Epithelial cell of prostate (primary cell): ENCODE measurements at regions not wholly inside any gene's neighbourhood (a gene's known extent, or its start where the extent isn't known, plus 50 kb on each side); places are given as distances from the start of the nearest gene placed in this dataset.
"Not testable (repeated sequence)": the region's sequence is repeated elsewhere in the genome, so short reads cannot be mapped to it uniquely, and the experiment has no call there.

Experiments
- DNase-seq: peaks from one replicate; pipeline ENCODE4 v3.0.0-alpha.2; 2011; ENCODE audit warnings: low read depth, low spot score
- H3K27ac ChIP-seq: fragments of 450-650 bp; 2 replicates; pipeline ENCODE4 v1.5.1; 2017; ENCODE audit warnings: mild to moderate bottlenecking

DNA sequence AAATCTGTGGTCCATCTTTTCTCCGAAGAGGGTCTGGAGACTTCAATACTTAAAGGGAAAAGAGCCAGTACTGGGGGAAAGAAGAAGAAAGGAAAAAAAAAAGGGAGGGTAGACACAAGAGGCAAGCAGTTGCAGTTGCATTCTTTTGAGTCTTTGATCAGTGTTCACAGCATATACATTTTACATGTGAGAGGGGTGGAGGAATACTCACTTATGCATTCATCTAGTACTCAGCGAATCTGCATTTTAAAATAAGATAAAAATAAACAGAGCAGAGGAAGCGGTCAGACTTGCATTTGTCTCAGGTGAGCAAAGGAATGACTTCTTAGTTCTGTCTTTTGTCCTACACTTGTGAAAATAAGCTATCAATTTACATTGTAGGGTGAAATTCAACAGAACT, 275.6 kb downstream of the SLC7A11 start:
- no peak for DNase-seq
- H3K27ac ChIP-seq = no peak overlapping the region

- peak overlapping the region; percentile 84 for H3K27ac ChIP-seq
- peak; percentile 78 for DNase-seq
These were observed 281.1 kb downstream of the SLC7A11 start for GRCh38 chr4:137961051-137961438.

DNA sequence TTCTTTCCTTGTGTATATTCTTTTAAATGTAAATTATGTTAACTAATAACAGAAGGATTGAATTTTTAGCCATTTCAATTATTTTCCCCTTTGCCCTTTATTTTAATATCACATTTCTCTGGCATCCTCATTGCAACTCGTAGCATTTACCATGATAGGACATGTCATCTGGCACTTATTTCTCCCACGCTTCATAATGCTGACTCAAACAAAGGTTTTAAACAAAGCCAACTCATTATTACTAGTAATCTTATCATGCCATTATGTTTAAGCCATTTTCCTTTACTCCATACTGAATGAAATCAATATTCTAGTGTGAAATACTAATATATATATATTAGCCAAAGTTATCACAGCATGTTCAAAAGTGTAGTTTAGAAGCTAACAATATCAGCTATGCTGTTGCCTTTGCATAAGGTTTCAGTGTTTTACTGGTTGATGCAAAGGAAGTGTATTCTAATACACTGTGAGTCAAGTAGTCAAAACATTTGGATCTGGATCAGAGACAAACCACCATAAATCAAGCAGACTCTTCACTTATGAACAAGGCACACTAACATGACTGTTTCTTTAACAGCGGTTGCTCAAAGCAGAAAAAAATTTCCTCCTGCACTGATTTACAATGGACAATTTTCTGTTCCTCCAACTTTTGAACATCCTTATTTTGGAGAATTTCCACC, 281.6 kb downstream of the SLC7A11 start:
- H3K27ac ChIP-seq = peak overlapping the region; percentile 84
- DNase-seq = peak; percentile 54

- DNase-seq = no peak
- no peak overlapping the region for H3K27ac ChIP-seq
These were observed 284.3 kb downstream of the SLC7A11 start for GRCh38 chr4:137957806-137958205.

DNA sequence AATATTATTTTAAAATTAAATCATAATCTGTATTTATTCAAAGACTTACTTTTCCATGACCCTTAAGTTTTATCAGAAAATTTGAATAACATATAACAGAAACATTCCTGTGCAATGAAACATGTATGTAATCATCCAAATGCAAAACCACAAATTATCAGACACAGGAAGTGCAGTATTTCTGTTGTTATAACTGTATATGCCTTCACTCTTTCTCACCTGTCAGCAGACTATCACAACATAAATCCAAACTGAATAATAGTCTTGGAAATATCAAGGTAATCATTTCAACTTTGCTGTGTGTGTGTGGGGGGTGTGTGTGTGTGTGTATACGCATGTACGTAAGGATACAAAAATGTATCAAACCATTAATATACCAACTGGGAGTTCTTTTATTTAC, 285.9 kb downstream of the SLC7A11 start:
- DNase-seq = peak; percentile 2
- H3K27ac ChIP-seq = peak overlapping the region; percentile 36

GRCh38 chr4:137955595-137955994, 286.6 kb downstream of the SLC7A11 start:
- no peak for DNase-seq

DNA sequence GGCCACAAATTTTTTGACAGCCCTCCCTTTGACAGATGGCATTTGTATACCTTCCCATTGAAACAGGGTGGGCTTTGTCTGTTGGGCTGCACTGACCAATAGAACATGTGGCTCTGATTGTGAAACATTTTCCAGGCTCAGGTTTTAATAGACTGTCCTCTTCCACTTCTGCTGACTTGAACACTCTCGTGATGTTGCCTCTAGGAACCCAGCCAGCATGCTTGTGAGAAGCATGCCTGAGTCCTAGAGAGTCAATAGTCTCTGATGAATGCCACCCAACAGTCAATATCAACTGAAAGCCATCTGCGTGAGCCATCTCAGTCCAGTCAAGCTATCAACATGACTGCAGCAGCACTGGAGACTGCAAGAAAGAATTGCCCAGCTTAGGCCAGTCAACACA, 290.0 kb downstream of the SLC7A11 start:
- no peak for DNase-seq
- H3K27ac ChIP-seq = no peak overlapping the region

More at GRCh38 chr4:137955595-137955994, 286.6 kb downstream of the SLC7A11 start:
- peak overlapping the region; percentile 36 for H3K27ac ChIP-seq

DNA sequence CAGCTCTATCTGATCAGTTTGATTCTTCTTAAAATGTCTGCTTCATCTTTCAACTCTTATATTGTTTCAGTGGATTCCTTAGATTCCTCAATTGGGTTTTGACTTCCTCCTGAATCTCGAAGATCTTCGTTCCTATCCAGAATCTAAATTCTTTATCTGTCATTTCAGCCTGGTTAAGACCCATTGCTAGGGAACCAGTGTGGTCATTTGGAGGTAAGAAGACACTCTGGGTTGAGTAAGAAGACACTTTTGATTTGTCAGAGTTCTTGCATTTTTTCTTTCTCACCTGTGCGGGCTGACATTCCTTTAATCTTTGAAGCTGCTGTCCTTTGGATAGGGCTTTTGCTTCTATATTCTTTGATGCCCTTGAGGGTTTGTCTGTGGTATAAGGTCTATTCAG, 291.9 kb downstream of the SLC7A11 start:
- DNase-seq = no peak
- H3K27ac ChIP-seq = no peak overlapping the region

DNA sequence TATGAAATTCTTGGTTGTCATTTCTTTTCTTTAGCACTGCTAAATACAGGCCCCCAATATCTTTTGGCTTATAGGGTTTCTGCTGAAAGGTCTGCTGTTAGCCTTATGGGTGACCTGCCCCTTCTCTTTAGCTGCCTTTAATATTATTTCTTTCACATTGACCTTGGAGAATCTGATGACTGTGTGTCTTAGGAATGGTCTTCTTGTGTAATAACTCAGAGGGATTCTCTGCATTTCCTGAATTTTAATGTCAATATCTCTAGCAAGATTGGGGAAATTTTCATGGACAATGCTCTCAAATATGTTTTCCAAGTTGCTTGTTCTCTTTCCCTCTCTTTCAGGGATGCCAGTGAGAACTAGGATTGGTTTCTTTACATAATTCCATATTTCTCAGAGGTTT, 292.4 kb downstream of the SLC7A11 start:
- DNase-seq = no peak
- no peak overlapping the region for H3K27ac ChIP-seq

DNA sequence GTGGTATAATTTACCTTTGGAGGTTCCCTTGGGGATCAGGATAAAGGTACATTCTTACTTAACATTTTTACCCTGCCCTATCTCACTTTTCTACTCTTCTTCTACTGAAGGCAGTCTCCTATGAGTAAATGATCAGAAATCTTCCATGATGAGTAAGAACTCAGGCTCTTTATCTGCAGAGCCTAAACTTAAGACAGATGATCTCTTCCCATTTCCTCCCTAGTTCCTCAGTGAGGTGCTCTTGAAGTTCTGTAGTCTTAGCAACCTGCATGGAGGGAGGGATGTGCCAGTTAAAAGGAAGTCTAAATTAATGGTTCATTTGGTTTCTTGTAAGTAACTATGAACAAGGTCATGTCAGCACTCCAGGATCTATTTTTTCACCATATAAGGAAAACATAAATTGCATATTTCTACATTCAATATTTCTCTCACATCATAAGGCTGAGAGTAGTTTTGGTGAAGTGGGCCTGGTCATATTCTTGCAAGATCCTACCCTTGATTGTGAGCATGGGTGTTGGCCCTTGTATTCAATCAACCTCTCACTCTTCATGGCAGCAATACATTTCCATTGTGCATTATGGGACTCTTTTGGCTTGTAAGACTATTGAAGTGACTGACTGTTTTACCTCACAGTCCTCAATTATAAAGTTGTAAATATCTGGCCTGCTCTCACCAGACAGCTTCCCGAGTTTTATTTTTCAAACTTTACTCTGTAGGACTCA, 295.5 kb downstream of the SLC7A11 start:
- no peak for DNase-seq
- no peak overlapping the region for H3K27ac ChIP-seq

DNA sequence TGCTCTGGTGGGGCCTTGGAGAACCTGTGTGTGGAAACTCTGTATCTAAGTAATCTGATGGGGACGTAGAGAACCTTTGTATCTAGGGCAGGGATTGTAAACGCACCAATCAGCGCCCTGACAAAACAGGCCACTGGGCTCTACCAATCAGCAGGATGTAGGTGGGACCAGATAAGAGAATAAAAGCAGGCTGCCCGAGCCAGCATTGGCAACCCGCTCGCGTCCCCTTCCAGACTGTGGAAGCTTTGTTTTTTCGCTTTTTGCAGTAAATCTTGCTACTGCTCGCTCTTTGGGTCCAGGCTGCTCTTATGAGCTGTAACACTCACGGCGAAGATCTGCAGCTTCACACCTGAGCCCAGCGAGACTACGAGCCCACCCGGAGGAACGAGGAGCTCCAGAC, 299.3 kb downstream of the SLC7A11 start:
- not testable (repeated sequence) for DNase-seq, H3K27ac ChIP-seq

- H3K27ac ChIP-seq, DNase-seq: not testable (repeated sequence)
These were observed 300.1 kb downstream of the SLC7A11 start for GRCh38 chr4:137942015-137942515.

GRCh38 chr4:137934911-137935310, 307.2 kb downstream of the SLC7A11 start:
- DNase-seq = no peak
- no peak overlapping the region for H3K27ac ChIP-seq

DNA sequence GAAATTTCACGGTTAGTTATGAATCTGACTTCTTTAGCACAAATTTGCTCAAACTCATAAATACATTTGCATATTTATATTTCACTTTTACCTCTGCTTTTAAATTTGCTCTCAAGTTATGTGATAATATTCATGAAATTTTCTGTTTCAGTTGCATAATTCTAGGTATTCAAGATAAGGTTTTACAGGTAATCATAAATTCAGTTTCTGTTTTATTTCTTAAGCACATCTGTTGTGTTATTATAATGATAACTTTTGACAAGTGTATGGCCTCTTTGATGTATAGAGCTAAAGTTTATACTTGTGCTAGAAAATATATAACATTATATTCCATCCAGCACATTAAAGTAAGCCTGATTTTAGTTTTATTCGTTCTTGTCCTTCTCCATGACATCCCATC, 308.1 kb downstream of the SLC7A11 start:
- DNase-seq = no peak
- no peak overlapping the region for H3K27ac ChIP-seq

DNA sequence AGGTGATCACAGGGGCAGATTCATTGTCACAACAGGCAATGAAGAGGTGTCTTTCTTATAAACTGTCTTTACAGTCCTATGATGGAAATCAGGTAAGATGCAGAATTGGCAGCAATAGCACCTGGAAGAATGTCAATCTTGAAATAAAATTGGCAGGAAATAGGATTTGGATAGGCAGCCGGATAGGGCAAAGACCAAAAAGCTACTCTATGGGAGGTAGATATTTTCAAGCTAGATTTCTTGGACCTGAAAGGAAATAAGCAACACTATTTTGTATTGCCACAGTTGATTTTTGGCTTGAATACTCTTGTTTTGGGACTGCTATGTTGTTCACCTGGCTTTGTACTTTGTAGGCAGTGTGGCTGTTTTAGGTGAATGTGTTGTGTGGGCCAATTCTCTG, 314.2 kb downstream of the SLC7A11 start:
- DNase-seq = no peak
- no peak overlapping the region for H3K27ac ChIP-seq

DNA sequence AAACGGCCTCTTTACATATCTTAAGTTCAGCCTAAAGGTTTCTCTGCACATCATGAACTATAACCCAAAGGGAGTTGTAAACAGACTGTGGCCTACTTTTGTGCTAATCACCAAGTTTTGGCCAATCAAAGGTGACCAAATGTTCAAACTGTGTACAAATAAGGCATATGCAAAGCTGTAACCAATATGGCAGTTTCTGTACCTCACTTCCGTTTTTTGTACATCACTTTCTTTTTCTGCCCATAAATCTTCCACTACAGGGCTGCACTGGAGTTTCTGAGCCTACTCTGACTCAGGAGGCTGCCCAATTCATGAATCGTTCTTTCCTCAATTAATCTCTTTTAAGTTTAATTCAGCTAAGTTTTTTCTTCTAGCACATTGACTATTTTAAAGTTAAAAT, 318.7 kb downstream of the SLC7A11 start:
- H3K27ac ChIP-seq = no peak overlapping the region
- no peak for DNase-seq

GRCh38 chr4:137922721-137923120, 319.4 kb downstream of the SLC7A11 start:
- no peak overlapping the region for H3K27ac ChIP-seq
- DNase-seq = no peak

GRCh38 chr4:137909529-137910309, 332.4 kb downstream of the SLC7A11 start:
- no peak overlapping the region for H3K27ac ChIP-seq
- DNase-seq = no peak

DNA sequence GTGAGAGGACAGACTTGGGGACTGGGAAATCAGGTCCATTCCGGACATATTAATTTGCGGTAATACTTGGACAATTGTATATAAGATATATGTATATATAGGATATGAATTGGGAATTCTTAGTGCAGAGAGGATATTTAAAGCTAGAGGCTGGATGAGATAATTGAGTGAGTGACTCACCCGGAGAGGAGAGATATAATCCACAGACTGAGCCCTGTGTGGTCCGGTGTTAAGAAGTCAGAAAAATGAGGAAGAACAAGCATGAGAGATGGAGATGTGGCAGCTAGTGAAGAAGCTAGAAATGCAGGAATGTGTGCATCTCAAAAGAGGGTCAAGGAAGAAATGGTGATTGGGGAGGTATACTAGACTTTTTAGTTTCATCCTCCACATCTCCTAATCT, 336.2 kb downstream of the SLC7A11 start:
- no peak for DNase-seq
- no peak overlapping the region for H3K27ac ChIP-seq

- no peak overlapping the region for H3K27ac ChIP-seq
- DNase-seq = no peak
These were observed 341.0 kb downstream of the SLC7A11 start for GRCh38 chr4:137901114-137901513.

DNA sequence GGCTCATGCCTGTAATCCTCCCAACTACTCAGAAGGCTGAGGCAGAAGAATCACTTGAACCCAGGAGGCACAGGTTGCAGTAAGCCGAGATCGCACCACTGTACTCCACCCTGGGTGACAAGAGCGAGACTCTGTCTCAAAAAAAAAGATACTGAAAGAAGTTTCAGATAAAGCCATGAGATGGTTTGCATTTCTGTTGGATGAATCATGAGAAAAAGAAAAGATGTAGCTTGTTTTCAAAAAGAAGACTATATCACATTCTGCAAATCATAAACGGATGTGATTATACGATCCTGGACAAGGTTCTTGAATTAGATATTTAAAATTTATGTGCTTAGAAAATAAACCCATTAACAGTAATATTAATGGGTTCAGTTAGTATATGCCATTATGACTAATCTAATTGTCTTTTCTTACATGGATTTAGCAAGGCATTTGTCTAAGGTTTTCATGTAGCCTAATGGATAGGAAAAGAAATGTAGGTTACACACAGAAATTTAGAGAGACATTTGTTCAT, 345.9 kb downstream of the SLC7A11 start:
- DNase-seq = no peak
- no peak overlapping the region for H3K27ac ChIP-seq
